ENCODE measurements at regions not wholly inside any gene's neighbourhood (a gene's known extent, or its start where the extent isn't known, plus 50 kb on each side); places are given as distances from the start of the nearest gene placed in this dataset.

DNA sequence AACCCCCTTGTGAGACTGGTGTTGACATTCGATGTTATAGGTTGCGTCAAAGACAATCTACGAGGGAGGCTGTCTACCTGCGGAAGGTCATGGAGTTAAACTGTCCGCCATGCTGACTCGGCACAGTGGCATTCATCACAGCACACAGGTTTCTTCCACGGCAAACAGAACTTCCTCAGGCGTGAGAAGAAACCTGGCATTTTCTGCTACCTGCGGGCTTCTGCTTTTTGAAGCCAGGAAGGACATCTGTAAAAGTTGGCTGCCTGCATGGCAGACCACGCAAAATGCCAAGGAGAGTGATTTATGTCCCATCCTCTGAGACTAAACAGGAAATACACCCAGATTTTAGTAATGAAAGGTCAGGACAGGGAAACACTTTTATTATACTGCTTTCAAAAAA lies 809.8 kb upstream of the NUDT12 start:
- TF ChIP-seq, protein P1, sequence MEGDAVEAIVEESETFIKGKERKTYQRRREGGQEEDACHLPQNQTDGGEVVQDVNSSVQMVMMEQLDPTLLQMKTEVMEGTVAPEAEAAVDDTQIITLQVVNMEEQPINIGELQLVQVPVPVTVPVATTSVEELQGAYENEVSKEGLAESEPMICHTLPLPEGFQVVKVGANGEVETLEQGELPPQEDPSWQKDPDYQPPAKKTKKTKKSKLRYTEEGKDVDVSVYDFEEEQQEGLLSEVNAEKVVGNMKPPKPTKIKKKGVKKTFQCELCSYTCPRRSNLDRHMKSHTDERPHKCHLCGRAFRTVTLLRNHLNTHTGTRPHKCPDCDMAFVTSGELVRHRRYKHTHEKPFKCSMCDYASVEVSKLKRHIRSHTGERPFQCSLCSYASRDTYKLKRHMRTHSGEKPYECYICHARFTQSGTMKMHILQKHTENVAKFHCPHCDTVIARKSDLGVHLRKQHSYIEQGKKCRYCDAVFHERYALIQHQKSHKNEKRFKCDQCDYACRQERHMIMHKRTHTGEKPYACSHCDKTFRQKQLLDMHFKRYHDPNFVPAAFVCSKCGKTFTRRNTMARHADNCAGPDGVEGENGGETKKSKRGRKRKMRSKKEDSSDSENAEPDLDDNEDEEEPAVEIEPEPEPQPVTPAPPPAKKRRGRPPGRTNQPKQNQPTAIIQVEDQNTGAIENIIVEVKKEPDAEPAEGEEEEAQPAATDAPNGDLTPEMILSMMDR (IDR thresholded peaks at IDR 0.05; ENCODE audit: low read depth, low read length): no peak
- TF ChIP-seq EZH2phosphoT487 (IDR thresholded peaks at IDR 0.05; ENCODE audit: low read depth): no peak
